HEK293 (cell line): ENCODE measurements at regions not wholly inside any gene's neighbourhood (a gene's known extent, or its start where the extent isn't known, plus 50 kb on each side); places are given as distances from the start of the nearest gene placed in this dataset.

Experiments used
- CTCF ChIP-seq: fragments of 450-650 bp; formaldehyde crosslinking; IDR thresholded peaks from 2 replicates; pipeline ENCODE4 v1.5.1; 2016; ENCODE audit warnings: missing biosample characterization, missing genetic modification characterization
- KLF8 ChIP-seq: fragments of 450-650 bp; formaldehyde crosslinking; IDR thresholded peaks from 2 replicates; pipeline ENCODE4 v1.5.1; 2016; ENCODE audit warnings: missing biosample characterization, missing genetic modification characterization
- ZBTB11 ChIP-seq: fragments of 450-650 bp; formaldehyde crosslinking; conservative IDR thresholded peaks from 2 replicates; pipeline ENCODE4 v1.5.1; 2016; ENCODE audit warnings: low read depth, missing biosample characterization, missing genetic modification characterization
- ZNF184 ChIP-seq: fragments of 450-650 bp; IDR thresholded peaks from 2 replicates; pipeline ENCODE4 v1.5.1; 2018; ENCODE audit warnings: missing biosample characterization, mild to moderate bottlenecking, missing genetic modification characterization
- ZNF239 ChIP-seq: fragments of 450-650 bp; formaldehyde crosslinking; IDR thresholded peaks from 2 replicates; pipeline ENCODE4 v1.5.1; 2016; ENCODE audit warnings: missing biosample characterization, missing genetic modification characterization
- ZNF280D ChIP-seq: fragments of 450-650 bp; formaldehyde crosslinking; IDR thresholded peaks from 2 replicates; pipeline ENCODE4 v1.5.1; 2016; ENCODE audit warnings: missing biosample characterization, missing genetic modification characterization
- ZNF747 ChIP-seq: fragments of 450-650 bp; formaldehyde crosslinking; IDR thresholded peaks from 2 replicates; pipeline ENCODE4 v1.5.1; 2016; ENCODE audit warnings: missing biosample characterization, missing genetic modification characterization

- TF ChIP-seq CTCF, result no peak
- no peak for TF ChIP-seq KLF8 (tag by site-specific recombination)
- TF ChIP-seq ZNF280D (tag by site-specific recombination), result no peak
- no peak for TF ChIP-seq ZNF239 (tag by site-specific recombination)
- TF ChIP-seq ZNF747 (tag by site-specific recombination), result no peak
- no peak for TF ChIP-seq ZNF184 (tag by site-specific recombination)
- no peak for TF ChIP-seq ZBTB11 (tag by site-specific recombination)
These were observed 303.6 kb downstream of the BCL11A start for GRCh38 chr2:60249879-60250278.
